ENCODE measurements at regions not wholly inside any gene's neighbourhood (a gene's known extent, or its start where the extent isn't known, plus 50 kb on each side); places are given as distances from the start of the nearest gene placed in this dataset.

GRCh38 chr3:46080124-46080968 is 53.1 kb upstream of the XCR1 start:
- no peak overlapping the region for H3K4me3 ChIP-seq (ENCODE audit: low read length)
- DNase-seq (ENCODE audit: low read depth): no peak
- no peak for TF ChIP-seq CTCF (conservative IDR thresholded peaks at IDR 0.05; ENCODE audit: low read depth, low read length)

- H3K4me3 ChIP-seq (ENCODE audit: low read length): peak overlapping the region; percentile 10
- DNase-seq (ENCODE audit: low read depth): peak; percentile 62
- TF ChIP-seq CTCF (conservative IDR thresholded peaks at IDR 0.05; ENCODE audit: low read depth, low read length): peak; percentile 97
Observed at GRCh38 chr3:46078712-46079400, 51.6 kb upstream of the XCR1 start.

All from retinal pigment epithelial cell (primary cell).